ENCODE measurements at regions not wholly inside any gene's neighbourhood (a gene's known extent, or its start where the extent isn't known, plus 50 kb on each side); places are given as distances from the start of the nearest gene placed in this dataset.

- Histone ChIP-seq H3K27me3 (ENCODE audit: control insufficient read depth in 2 of 2, insufficient read depth in 2 of 2, low read length in 2 of 2) (no peaks in the 10 kb centered on the region), H3K9me3 (replicated peaks; ENCODE audit: control insufficient read depth, insufficient read depth, low read depth, low read length) (no peaks in the 10 kb centered on the region), H3K9ac (ENCODE audit: insufficient read depth in 1 of 2, low read depth in 2 of 2, low read length in 2 of 2) (no peak overlapping the region), H3K4me2 (ENCODE audit: insufficient read depth, low read length) (peak overlapping the region; percentile 20), H3K36me3 (ENCODE audit: control insufficient read depth, insufficient read depth, low read length) (no peaks in the 10 kb centered on the region), H4K20me1 (replicated peaks; ENCODE audit: control insufficient read depth, insufficient read depth, low read length) (no peaks in the 10 kb centered on the region), H3K79me2 (ENCODE audit: control insufficient read depth, insufficient read depth, low read length) (no peaks in the 10 kb centered on the region), H3K4me1 (replicated peaks in 1 of 2; ENCODE audit: control insufficient read depth in 2 of 2, insufficient read depth in 2 of 2, low read length in 2 of 2) (peaks cover 12 to 41% of the 10 kb centered on the region in 2 experiments; a peak in 4 of 5 replicates), H2AFZ (ENCODE audit: low read depth, low read length) (peak overlapping the region; percentile 67), H3K9me1 (ENCODE audit: control insufficient read depth, insufficient read depth, low read length) (no peaks in the 10 kb centered on the region), H3K4me3 (no peak overlapping the region), H3K27ac (ENCODE audit: extremely low read depth, low read depth, low read length) (no peak overlapping the region)
- POLR2A ChIA-PET: interaction anchor here (1.0 to 1.4 kb wide), 2 partner anchors 31 to 173 kb away, joined by 3 to 4 read pairs; no protein-coding TSS in a partner anchor
- in situ Hi-C loops (cut with MboI) (loop anchor here (5.0 kb wide), 1 partner anchor 117 kb away; no protein-coding TSS in a partner anchor), intact Hi-C loops (cut with micrococcal nuclease) (loop anchor here (1.0 to 5.0 kb wide), 7 partner anchors 31 to 187 kb away; no protein-coding TSS in a partner anchor)
- no TSS peak for BruUV-seq (replicated peaks)
- CTCF ChIA-PET (ENCODE audit: low intra/inter-chr PET ratio): interaction anchor here (0.9 to 1.7 kb wide), 2 partner anchors 255 to 395 kb away, joined by 3 to 8 read pairs; no protein-coding TSS in a partner anchor
- WGBS (ENCODE audit: insufficient coverage, low coverage, missing lambda C conversion rate): 62% methylated on average over 14 of the region's 14 CpGs
- peak; percentile 92 for ATAC-seq
- DNase-seq (ENCODE audit: extremely low read depth in 1 of 4, low spot score in 3 of 4): peak; percentile 58 to 86 (median 65)
- peak; percentile 88 for FAIRE-seq
- TF ChIP-seq ZNF830 (CRISPR knock-in tag; IDR thresholded peaks at IDR 0.05) (no peak), MTF1 (CRISPR knock-in tag; IDR thresholded peaks at IDR 0.05; ENCODE audit: borderline replicate concordance) (no peak), ATF4 (CRISPR knock-in tag; IDR thresholded peaks at IDR 0.05) (peak; percentile 51; the same call in 1 of the 2 replicates), MXI1 (IDR thresholded peaks at IDR 0.05; ENCODE audit: low read depth, low read length) (no peak), RAD21 (CRISPR knock-in tag; conservative IDR thresholded peaks at IDR 0.05 in 1 of 2, IDR thresholded peaks at IDR 0.05 in 1 of 2) (peak; percentile 96), ELF4 (CRISPR knock-in tag; IDR thresholded peaks at IDR 0.05) (peak; percentile 10; the same call in 1 of the 2 replicates), SUPT5H (IDR thresholded peaks at IDR 0.05) (no peak), NFIC (IDR thresholded peaks at IDR 0.05) (0 out of 2 replicates have a peak, but pooled peaks have one; percentile 31), SMAD4 (CRISPR knock-in tag; conservative IDR thresholded peaks at IDR 0.05) (peak; percentile 78), MCM7 (IDR thresholded peaks at IDR 0.05) (no peak), KLF6 (CRISPR knock-in tag; IDR thresholded peaks at IDR 0.05; ENCODE audit: borderline replicate concordance) (no peak; the same call in 1 of the 2 replicates), MAFK (IDR thresholded peaks at IDR 0.05; ENCODE audit: low read length) (peak; percentile 33; the same call in 1 of the 2 replicates), MNT (conservative IDR thresholded peaks at IDR 0.05) (0 out of 4 replicates have a peak, but pooled peaks of 1 of the 2 experiments have one; percentile 16), SRSF1 (IDR thresholded peaks at IDR 0.05; ENCODE audit: low read depth, low read length) (no peak), MAZ (CRISPR knock-in tag; conservative IDR thresholded peaks at IDR 0.05 in 1 of 2, IDR thresholded peaks at IDR 0.05 in 1 of 2) (0 out of 4 replicates have a peak, but pooled peaks of 1 of the 2 experiments have one; percentile 42), CXXC5 (CRISPR knock-in tag; IDR thresholded peaks at IDR 0.05) (peak; percentile 53), SOX6 (IDR thresholded peaks at IDR 0.05) (peak; percentile 50; the same call in 1 of the 2 replicates)
These were observed 60.7 kb downstream of the RPL22L1 start for GRCh38 chr3:170809007-170809974.

Measured in K562 (cell line).